ENCODE measurements at regions not wholly inside any gene's neighbourhood (a gene's known extent, or its start where the extent isn't known, plus 50 kb on each side); places are given as distances from the start of the nearest gene placed in this dataset.

DNA sequence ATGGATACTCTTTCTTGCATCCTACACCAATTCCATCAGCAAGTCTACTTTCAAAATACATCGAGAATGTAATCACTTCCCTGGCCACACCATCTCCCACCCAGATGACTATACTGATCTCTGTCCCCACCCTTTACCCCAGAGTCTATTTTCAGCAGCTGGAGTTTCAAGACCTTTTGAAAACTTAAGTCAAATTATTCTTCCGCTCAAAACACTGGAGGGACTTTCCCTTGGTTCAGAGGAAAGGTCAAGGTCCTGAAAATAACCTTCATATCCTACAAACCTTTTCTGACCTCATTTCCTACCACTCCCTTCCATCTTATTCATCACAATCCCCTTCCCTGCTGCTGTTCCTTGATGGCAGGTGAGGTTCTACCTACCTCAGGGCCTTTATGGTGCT lies 58.8 kb upstream of the LYPD6 start:
- DNase-seq (ENCODE audit: low spot score): peak; percentile 14
- TF ChIP-seq, protein P1, sequence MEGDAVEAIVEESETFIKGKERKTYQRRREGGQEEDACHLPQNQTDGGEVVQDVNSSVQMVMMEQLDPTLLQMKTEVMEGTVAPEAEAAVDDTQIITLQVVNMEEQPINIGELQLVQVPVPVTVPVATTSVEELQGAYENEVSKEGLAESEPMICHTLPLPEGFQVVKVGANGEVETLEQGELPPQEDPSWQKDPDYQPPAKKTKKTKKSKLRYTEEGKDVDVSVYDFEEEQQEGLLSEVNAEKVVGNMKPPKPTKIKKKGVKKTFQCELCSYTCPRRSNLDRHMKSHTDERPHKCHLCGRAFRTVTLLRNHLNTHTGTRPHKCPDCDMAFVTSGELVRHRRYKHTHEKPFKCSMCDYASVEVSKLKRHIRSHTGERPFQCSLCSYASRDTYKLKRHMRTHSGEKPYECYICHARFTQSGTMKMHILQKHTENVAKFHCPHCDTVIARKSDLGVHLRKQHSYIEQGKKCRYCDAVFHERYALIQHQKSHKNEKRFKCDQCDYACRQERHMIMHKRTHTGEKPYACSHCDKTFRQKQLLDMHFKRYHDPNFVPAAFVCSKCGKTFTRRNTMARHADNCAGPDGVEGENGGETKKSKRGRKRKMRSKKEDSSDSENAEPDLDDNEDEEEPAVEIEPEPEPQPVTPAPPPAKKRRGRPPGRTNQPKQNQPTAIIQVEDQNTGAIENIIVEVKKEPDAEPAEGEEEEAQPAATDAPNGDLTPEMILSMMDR (IDR thresholded peaks at IDR 0.05; ENCODE audit: extremely low read depth, missing control alignments): no peak

DNA sequence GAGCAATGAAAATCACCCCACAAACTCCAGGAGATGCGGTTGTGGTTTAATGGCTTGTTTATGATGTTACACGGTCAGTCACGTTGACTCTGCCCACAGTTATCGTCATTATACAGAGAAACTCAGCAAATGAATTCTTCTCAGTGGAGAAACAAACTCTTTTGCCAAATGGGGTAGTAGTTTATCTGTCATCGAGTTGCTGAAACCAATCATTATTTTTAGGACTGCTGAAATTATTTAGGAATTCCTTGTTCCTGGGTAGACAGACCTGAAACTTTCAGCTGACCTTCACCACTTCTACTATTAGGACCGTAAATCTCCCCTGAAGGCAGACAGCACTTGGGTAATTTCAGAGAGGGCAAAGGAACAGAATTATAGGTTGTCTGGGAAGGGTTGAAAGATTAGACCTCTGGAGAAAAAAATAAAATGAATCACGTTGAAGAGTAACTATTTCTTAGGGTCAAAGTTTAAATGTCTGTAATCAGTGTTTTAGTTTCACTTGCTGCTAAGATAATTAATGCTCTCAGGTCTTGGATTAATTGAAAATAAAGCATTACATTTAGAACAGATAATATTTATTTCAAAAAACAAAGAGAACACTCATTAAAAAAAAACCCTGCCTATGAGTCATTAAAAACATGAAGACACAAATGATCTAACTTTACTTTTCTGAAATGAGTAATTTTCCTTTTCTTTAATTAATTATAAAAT lies 52.1 kb upstream of the LYPD6 start:
- TF ChIP-seq, protein P1 (IDR thresholded peaks at IDR 0.05; ENCODE audit: extremely low read depth, missing control alignments): no peak
- no peak for DNase-seq (ENCODE audit: low spot score)

DNA sequence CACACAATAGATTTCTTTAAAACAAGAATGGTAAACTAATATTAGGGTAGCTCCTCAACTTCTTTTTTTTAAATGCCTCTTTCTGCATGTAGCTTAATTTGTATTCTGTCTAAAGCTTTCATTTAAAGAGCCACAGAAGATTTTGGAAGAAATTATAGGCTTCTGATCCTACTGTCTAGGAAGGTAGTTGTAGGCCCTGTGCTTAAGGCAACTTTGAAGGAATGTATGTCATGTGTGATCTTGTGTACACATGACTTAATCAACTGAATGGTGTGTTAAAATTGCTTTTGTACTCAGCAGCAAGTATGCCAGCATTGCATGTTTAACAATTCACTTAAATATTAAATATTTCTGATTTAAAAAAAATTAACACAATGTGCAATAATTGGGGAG lies 51.5 kb upstream of the LYPD6 start:
- TF ChIP-seq, protein P1 (IDR thresholded peaks at IDR 0.05; ENCODE audit: extremely low read depth, missing control alignments): no peak
- no peak for DNase-seq (ENCODE audit: low spot score)

Data from GM20000 (cell line).